Osteoblast (primary cell): ENCODE measurements at regions not wholly inside any gene's neighbourhood (a gene's known extent, or its start where the extent isn't known, plus 50 kb on each side); places are given as distances from the start of the nearest gene placed in this dataset.

ENCODE experiments used
- DNase-seq: peaks from one replicate; pipeline ENCODE4 v3.0.0; 2011; ENCODE audit warnings: low spot score, mixed read lengths; ENCODE audit not compliant: insufficient read length; ENCODE audit errors: missing footprints
- H2AFZ ChIP-seq: 2 replicates; pipeline ENCODE4 v1.6.0; 2011; ENCODE audit warnings: mild to moderate bottlenecking, low read length
- H3K27ac ChIP-seq: 2 replicates; pipeline ENCODE4 v1.5.1; 2011; ENCODE audit warnings: mild to moderate bottlenecking, low read depth, low read length, moderate library complexity
- H3K27me3 ChIP-seq: 2 replicates; pipeline ENCODE4 v1.6.0; 2012; ENCODE audit warnings: mild to moderate bottlenecking, control low read depth, inconsistent platforms, low read length, moderate library complexity; ENCODE audit not compliant: insufficient read depth
- H3K36me3 ChIP-seq: 2 replicates; pipeline ENCODE4 v1.5.1; 2011; ENCODE audit warnings: mild to moderate bottlenecking, low read length, control low read depth, moderate library complexity; ENCODE audit not compliant: insufficient read depth
- H3K4me1 ChIP-seq: 2 replicates; pipeline ENCODE4 v1.5.1; 2011; ENCODE audit warnings: mild to moderate bottlenecking, low read length, control low read depth, moderate library complexity; ENCODE audit not compliant: insufficient read depth
- H3K4me2 ChIP-seq: 2 replicates; pipeline ENCODE4 v1.6.0; 2011; ENCODE audit warnings: mild to moderate bottlenecking, low read length; ENCODE audit not compliant: insufficient read depth
- H3K4me3 ChIP-seq: fragments of 200-600 bp; sonication (generic); 3 replicates; pipeline ENCODE4 v1.5.1; 2012; ENCODE audit warnings: mild to moderate bottlenecking, low read length, inconsistent platforms; ENCODE audit not compliant: insufficient read depth
- H3K79me2 ChIP-seq: 2 replicates; pipeline ENCODE4 v1.6.0; 2012; ENCODE audit warnings: mild to moderate bottlenecking, low read length, control low read depth, inconsistent platforms; ENCODE audit not compliant: insufficient read depth
- H3K9me3 ChIP-seq: 2 replicates; pipeline ENCODE4 v1.5.1; 2011; ENCODE audit warnings: low read depth, low read length, control low read depth
- H4K20me1 ChIP-seq: 2 replicates; pipeline ENCODE4 v1.6.0; 2012; ENCODE audit warnings: mild to moderate bottlenecking, low read length, control low read depth; ENCODE audit not compliant: insufficient read depth
- TF ChIP-seq, protein P1 (sequence below): IDR thresholded peaks from 2 replicates; pipeline ENCODE4 v1.5.1; 2011; ENCODE audit warnings: mild to moderate bottlenecking, low read depth, low read length, moderate library complexity; ENCODE audit errors: extremely low read depth

DNA sequence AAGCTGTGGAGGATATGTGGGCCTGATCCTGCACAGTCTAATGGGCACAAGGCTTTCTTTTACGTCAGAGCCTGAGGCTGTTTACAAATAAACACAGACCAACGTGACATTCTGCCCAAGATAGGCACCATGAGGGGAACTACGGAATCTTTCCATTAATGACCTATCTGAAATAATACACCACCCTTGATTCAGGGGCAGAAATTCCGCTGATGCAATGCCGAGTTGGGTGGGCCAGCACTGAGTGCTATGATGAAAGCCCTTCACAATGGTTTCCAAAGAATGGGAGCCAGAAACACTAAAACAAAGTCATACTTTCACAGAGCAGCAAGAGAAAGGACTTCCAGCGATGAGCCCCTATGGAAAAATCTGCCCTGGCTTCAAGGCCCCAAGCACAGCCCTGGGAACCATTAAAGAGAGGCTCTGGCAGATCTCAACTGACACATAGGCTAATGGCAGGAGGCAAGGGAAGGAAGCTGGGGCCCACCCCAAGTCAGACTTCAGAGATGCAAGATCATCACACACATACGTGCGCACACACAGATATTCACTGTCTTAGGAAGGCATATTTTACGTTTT is 72.2 kb upstream of the DLX6 start:
- TF ChIP-seq, protein P1, sequence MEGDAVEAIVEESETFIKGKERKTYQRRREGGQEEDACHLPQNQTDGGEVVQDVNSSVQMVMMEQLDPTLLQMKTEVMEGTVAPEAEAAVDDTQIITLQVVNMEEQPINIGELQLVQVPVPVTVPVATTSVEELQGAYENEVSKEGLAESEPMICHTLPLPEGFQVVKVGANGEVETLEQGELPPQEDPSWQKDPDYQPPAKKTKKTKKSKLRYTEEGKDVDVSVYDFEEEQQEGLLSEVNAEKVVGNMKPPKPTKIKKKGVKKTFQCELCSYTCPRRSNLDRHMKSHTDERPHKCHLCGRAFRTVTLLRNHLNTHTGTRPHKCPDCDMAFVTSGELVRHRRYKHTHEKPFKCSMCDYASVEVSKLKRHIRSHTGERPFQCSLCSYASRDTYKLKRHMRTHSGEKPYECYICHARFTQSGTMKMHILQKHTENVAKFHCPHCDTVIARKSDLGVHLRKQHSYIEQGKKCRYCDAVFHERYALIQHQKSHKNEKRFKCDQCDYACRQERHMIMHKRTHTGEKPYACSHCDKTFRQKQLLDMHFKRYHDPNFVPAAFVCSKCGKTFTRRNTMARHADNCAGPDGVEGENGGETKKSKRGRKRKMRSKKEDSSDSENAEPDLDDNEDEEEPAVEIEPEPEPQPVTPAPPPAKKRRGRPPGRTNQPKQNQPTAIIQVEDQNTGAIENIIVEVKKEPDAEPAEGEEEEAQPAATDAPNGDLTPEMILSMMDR: no peak
- Histone ChIP-seq H2AFZ (no peak overlapping the region), H3K27ac (no peak overlapping the region), H3K4me2 (no peak overlapping the region), H3K4me1 (no peaks in the 10 kb centered on the region), H3K79me2 (no peaks in the 10 kb centered on the region), H3K27me3 (peaks cover 8% of the 10 kb centered on the region), H3K36me3 (no peaks in the 10 kb centered on the region), H4K20me1 (no peaks in the 10 kb centered on the region), H3K4me3 (no peak overlapping the region), H3K9me3 (no peaks in the 10 kb centered on the region)
- no peak for DNase-seq

DNA sequence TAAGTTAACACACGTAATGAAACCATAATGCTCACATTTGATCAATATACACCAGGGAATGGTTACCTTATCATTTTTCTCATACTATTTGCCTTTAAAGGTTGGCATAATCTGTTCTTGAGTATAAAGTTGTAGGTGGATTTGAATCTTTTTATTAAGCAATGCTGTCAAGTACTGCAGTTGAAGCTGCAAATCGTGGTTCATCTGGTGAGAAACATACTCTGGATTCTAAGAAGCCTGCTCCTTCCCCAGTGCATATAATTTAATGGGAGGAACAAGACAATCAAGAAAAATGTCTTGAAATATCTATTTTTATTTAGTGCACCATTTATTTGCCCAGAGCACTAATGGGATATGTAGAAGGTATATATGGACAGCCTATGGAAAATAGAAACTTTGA is 68.7 kb upstream of the DLX6 start:
- no peak overlapping the region for H3K4me2 ChIP-seq
- TF ChIP-seq, protein P1: no peak
- no peak for DNase-seq

DNA sequence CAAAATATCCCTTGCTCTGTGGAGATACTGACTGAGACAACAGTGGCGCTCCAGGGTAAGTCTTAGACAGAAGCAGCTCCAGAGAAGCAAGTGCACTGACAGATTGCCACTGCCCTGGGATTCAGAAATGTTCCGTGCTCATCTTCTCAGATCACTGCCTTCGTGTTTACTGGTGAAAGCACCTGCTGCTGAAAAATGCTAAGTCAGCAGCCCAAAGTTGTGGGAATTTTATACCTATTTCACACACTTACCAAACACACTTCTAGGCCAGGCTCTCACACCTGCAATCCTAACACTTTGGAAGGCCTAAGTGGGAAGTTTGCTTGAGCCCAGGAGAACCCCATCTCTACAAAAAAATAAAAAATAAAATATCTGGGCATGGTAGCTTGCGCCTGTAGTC is 63.2 kb upstream of the DLX6 start:
- no peaks in the 10 kb centered on the region for H3K9me3 ChIP-seq
- DNase-seq: no peak
- no peak overlapping the region for H3K4me3 ChIP-seq
- no peaks in the 10 kb centered on the region for H4K20me1 ChIP-seq
- H2AFZ ChIP-seq: no peak overlapping the region
- no peak overlapping the region for H3K4me2 ChIP-seq
- no peak overlapping the region for H3K27ac ChIP-seq
- no peaks in the 10 kb centered on the region for H3K36me3 ChIP-seq
- peaks cover 2% of the 10 kb centered on the region for H3K27me3 ChIP-seq
- H3K4me1 ChIP-seq: no peaks in the 10 kb centered on the region
- TF ChIP-seq, protein P1: no peak
- no peaks in the 10 kb centered on the region for H3K79me2 ChIP-seq

More for the DNA sequence above, 68.7 kb upstream of the DLX6 start:
- no peak overlapping the region for H3K4me3 ChIP-seq
- no peak overlapping the region for H2AFZ ChIP-seq
- no peaks in the 10 kb centered on the region for H3K36me3 ChIP-seq
- peaks cover 3% of the 10 kb centered on the region for H3K27me3 ChIP-seq
- H4K20me1 ChIP-seq: no peaks in the 10 kb centered on the region
- no peaks in the 10 kb centered on the region for H3K79me2 ChIP-seq
- no peak overlapping the region for H3K27ac ChIP-seq
- H3K9me3 ChIP-seq: no peaks in the 10 kb centered on the region
- no peaks in the 10 kb centered on the region for H3K4me1 ChIP-seq

DNA sequence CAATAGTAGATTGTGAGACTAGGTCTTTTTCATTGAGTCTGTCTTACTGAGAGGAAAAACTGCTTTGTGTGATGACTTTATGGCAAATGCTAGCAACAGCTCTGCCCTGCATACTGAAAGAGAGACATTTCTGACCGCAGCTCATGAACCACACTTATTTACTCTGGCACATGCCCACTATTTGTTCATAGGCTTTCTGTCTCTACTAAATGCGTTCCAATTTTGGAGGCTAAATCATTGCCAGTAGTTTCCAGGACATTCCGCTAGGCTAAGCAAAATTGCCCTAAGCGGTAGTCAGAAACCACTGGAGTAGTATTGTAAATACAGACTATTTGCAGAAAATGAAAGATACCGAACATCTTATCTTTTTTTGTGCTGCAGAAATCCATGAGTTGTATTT is 55.6 kb upstream of the DLX6 start:
- Histone ChIP-seq H3K9me3 (no peaks in the 10 kb centered on the region), H4K20me1 (no peaks in the 10 kb centered on the region)

More for the DNA sequence above, 55.6 kb upstream of the DLX6 start:
- Histone ChIP-seq H3K4me1 (peaks cover 41% of the 10 kb centered on the region), H3K27me3 (no peaks in the 10 kb centered on the region), H3K4me3 (peak overlapping the region; percentile 41), H3K79me2 (no peaks in the 10 kb centered on the region), H3K27ac (peak overlapping the region; percentile 79), H2AFZ (peak overlapping the region; percentile 77), H3K4me2 (peak overlapping the region; percentile 72), H3K36me3 (no peaks in the 10 kb centered on the region)
- peak; percentile 32 for DNase-seq
- TF ChIP-seq, protein P1: no peak
